K562 (cell line): ENCODE measurements at regions not wholly inside any gene's neighbourhood (a gene's known extent, or its start where the extent isn't known, plus 50 kb on each side); places are given as distances from the start of the nearest gene placed in this dataset.

Experiments used
- ATAC-seq: fragments of 200-7000 bp; cut with Tn5 transposase; 3 replicates; pipeline ENCODE4 v1.9.1; 2020; ENCODE audit warnings: moderate library complexity
- BruUV-seq: library from RNA; stranded (reverse); fragments of 400-500 nt; replicated peaks from 2 replicates; lab custom pipeline; 2021; lab: Mats Ljungman, UMichigan
- CTCF ChIA-PET: fragments of 300-600 bp; formaldehyde crosslinking; extraction: SDS; loops from one replicate; lab custom pipeline; 2021; ENCODE audit warnings: low intra/inter-chr PET ratio; lab: Yijun Ruan, JAX
- POLR2A ChIA-PET: fragments of 300-600, 350-650 bp; sonication (Branson Sonifier 250); formaldehyde crosslinking; extraction: SDS; loops from one replicate; lab custom pipeline; 2021; ENCODE audit warnings: antibody characterized with exemption, inconsistent platforms; lab: Yijun Ruan, JAX
- DNase-seq, 4 experiments: peaks; one replicate each; pipeline versions ENCODE4 v3.0.0 to v3.0.0-alpha.2; 2011 to 2018; ENCODE audit warnings: low spot score in 3 of 4, mixed read lengths in 3 of 4; ENCODE audit errors: extremely low read depth in 1 of 4
- FAIRE-seq: peaks from 2 replicates; lab custom pipeline; 2011; peaks lifted over from hg19 to GRCh38; lab: Jason Lieb, UNC
- H2AFZ ChIP-seq: 2 replicates; pipeline ENCODE4 v1.6.0; 2011; ENCODE audit warnings: low read depth, low read length, control low read depth, inconsistent platforms
- H3K27ac ChIP-seq: fragments of 200-600 bp; 3 replicates; pipeline ENCODE4 v1.8.0; 2011; ENCODE audit warnings: low read depth, mild to moderate bottlenecking, control low read depth, inconsistent platforms, low read length, moderate library complexity, mixed read lengths; ENCODE audit errors: extremely low read depth
- H3K27me3 ChIP-seq, 2 experiments: fragments of 300-600 bp in 1 of 2; 2 replicates in 1 of 2; 3 replicates in 1 of 2; pipeline versions ENCODE4 v1.6.0 to v1.8.0; 2011; ENCODE audit warnings: inconsistent platforms in 2 of 2, low read length in 2 of 2, mild to moderate bottlenecking in 1 of 2, mixed read lengths in 1 of 2, moderate library complexity in 1 of 2; ENCODE audit not compliant: control insufficient read depth in 2 of 2, insufficient read depth in 2 of 2
- H3K36me3 ChIP-seq: fragments of 300-600 bp; 3 replicates; pipeline ENCODE4 v1.8.0; 2011; ENCODE audit warnings: mild to moderate bottlenecking, low read length, inconsistent platforms; ENCODE audit not compliant: control insufficient read depth, insufficient read depth
- H3K4me1 ChIP-seq, 2 experiments: fragments of 200-600 bp in 1 of 2; replicated peaks in 1 of 2; 2 replicates in 1 of 2; 3 replicates in 1 of 2; pipeline versions ENCODE4 v1.5.1 to v1.8.0; 2011; ENCODE audit warnings: inconsistent platforms in 2 of 2, low read length in 2 of 2, mild to moderate bottlenecking in 1 of 2, mixed read lengths in 1 of 2, moderate library complexity in 1 of 2; ENCODE audit not compliant: control insufficient read depth in 2 of 2, insufficient read depth in 2 of 2
- H3K4me2 ChIP-seq: 2 replicates; pipeline ENCODE4 v1.6.1; 2011; ENCODE audit warnings: low read length, control low read depth, inconsistent platforms, mixed read lengths; ENCODE audit not compliant: insufficient read depth
- H3K4me3 ChIP-seq: fragments of 200-600 bp; sonication (generic), shearing (Covaris generic); 2 replicates; pipeline ENCODE4 v1.5.1; 2016; ENCODE audit warnings: control low read depth, inconsistent platforms
- H3K79me2 ChIP-seq: fragments of 200-600 bp; 3 replicates; pipeline ENCODE4 v1.8.0; 2011; ENCODE audit warnings: low read length, inconsistent platforms; ENCODE audit not compliant: control insufficient read depth, insufficient read depth
- H3K9ac ChIP-seq, 2 experiments: 2 replicates each; pipeline versions ENCODE4 v1.6.0 to v1.6.1; 2011; ENCODE audit warnings: low read depth in 2 of 2, low read length in 2 of 2, control low read depth in 1 of 2, inconsistent platforms in 1 of 2, mild to moderate bottlenecking in 1 of 2, mixed read lengths in 1 of 2; ENCODE audit not compliant: insufficient read depth in 1 of 2
- H3K9me1 ChIP-seq: one replicate; pipeline ENCODE4 v1.6.0; 2011; ENCODE audit warnings: inconsistent platforms, mild to moderate bottlenecking, low read length, moderate library complexity; ENCODE audit not compliant: control insufficient read depth, insufficient read depth
- H3K9me3 ChIP-seq: replicated peaks from 2 replicates; pipeline ENCODE4 v1.5.1; 2011; ENCODE audit warnings: low read depth, low read length, inconsistent platforms; ENCODE audit not compliant: control insufficient read depth, insufficient read depth
- H4K20me1 ChIP-seq: replicated peaks from 2 replicates; pipeline ENCODE4 v1.6.1; 2011; ENCODE audit warnings: low read length, inconsistent platforms, mixed read lengths; ENCODE audit not compliant: control insufficient read depth, insufficient read depth
- BCL6 ChIP-seq: fragments of 250-450 bp; sonication (Bioruptor Pico); IDR thresholded peaks from 2 replicates; pipeline ENCODE4 v1.4.0; 2020
- CCAR2 ChIP-seq: fragments of 200-400 bp; formaldehyde crosslinking; IDR thresholded peaks from 2 replicates; pipeline ENCODE4 v1.6.1; 2017; ENCODE audit warnings: mild to moderate bottlenecking, low read depth, low read length
- FOXA1 ChIP-seq: fragments of 450-650 bp; IDR thresholded peaks from 2 replicates; pipeline ENCODE4 v1.6.1; 2016; ENCODE audit warnings: mild to moderate bottlenecking, borderline replicate concordance
- FOXP1 ChIP-seq: sonication (generic); formaldehyde crosslinking; IDR thresholded peaks from 2 replicates; pipeline ENCODE4 v1.8.0; 2022; ENCODE audit warnings: mild to moderate bottlenecking, missing genetic modification reagents
- HIVEP1 ChIP-seq: fragments of 250-450 bp; sonication (Bioruptor Pico); IDR thresholded peaks from 2 replicates; pipeline ENCODE4 v1.4.0; 2020; ENCODE audit warnings: mild to moderate bottlenecking
- RAD21 ChIP-seq, 2 experiments: fragments of 250-450 bp in 1 of 2; fragments of 450-650 bp in 1 of 2; sonication (Bioruptor Pico) in 1 of 2; formaldehyde crosslinking in 1 of 2; IDR thresholded peaks in 1 of 2; conservative IDR thresholded peaks in 1 of 2; 2 replicates each; pipeline versions ENCODE4 v1.4.0 to v1.8.0; 2020 to 2022; ENCODE audit warnings: mild to moderate bottlenecking in 2 of 2, moderate library complexity in 1 of 2
- RFX7 ChIP-seq: fragments of 250-450 bp; sonication (Bioruptor Pico); IDR thresholded peaks from 2 replicates; pipeline ENCODE4 v1.5.1; 2021; ENCODE audit warnings: mild to moderate bottlenecking
- SMAD2 ChIP-seq: fragments of 150-350 bp; IDR thresholded peaks from 2 replicates; pipeline ENCODE4 v1.6.1; 2014; ENCODE audit warnings: low read depth, mild to moderate bottlenecking, low read length
- SREBF2 ChIP-seq: sonication (generic); formaldehyde crosslinking; IDR thresholded peaks from 2 replicates; pipeline ENCODE4 v1.4.0; 2020; ENCODE audit warnings: mild to moderate bottlenecking, missing genetic modification reagents
- SRF ChIP-seq, 2 experiments: fragments of 250-450, 450-650 bp in 1 of 2; sonication (Bioruptor Pico) in 1 of 2; sonication (generic) in 1 of 2; formaldehyde crosslinking; IDR thresholded peaks; 2 replicates each; pipeline versions ENCODE4 v1.5.0 to v1.5.1; 2020 to 2022; ENCODE audit warnings: mild to moderate bottlenecking in 1 of 2, missing genetic modification reagents in 1 of 2
- THAP12 ChIP-seq: fragments of 250-450 bp; sonication (Bioruptor Pico); IDR thresholded peaks from 2 replicates; pipeline ENCODE4 v1.9.0; 2021; ENCODE audit warnings: mild to moderate bottlenecking, inconsistent platforms
- U2AF2 ChIP-seq: fragments of 200-400 bp; formaldehyde crosslinking; optimal IDR thresholded peaks from 2 replicates; pipeline ENCODE3; 2017; ENCODE audit warnings: low read depth, mild to moderate bottlenecking, low read length
- ZFP1 ChIP-seq: fragments of 450-650 bp; formaldehyde crosslinking; IDR thresholded peaks from 2 replicates; pipeline ENCODE4 v1.4.0; 2020; ENCODE audit warnings: mild to moderate bottlenecking, mixed read lengths
- ZKSCAN1 ChIP-seq: fragments of 150-350 bp; IDR thresholded peaks from 2 replicates; pipeline ENCODE4 v1.6.1; 2016; ENCODE audit warnings: low read depth, low read length
- ZNF217 ChIP-seq: sonication (generic); formaldehyde crosslinking; IDR thresholded peaks from 2 replicates; pipeline ENCODE4 v1.8.0; 2022; ENCODE audit warnings: mild to moderate bottlenecking, missing genetic modification reagents
- ZNF24 ChIP-seq: fragments of 450-650 bp; IDR thresholded peaks from 2 replicates; pipeline ENCODE4 v1.6.1; 2016
- ZNF274 ChIP-seq: IDR thresholded peaks from 2 replicates; pipeline ENCODE4 v1.6.1; 2011; ENCODE audit warnings: low read depth, mild to moderate bottlenecking, low read length, moderate library complexity, borderline replicate concordance
- ZNF57 ChIP-seq: fragments of 450-650 bp; formaldehyde crosslinking; IDR thresholded peaks from 2 replicates; pipeline ENCODE4 v1.4.0; 2020; ENCODE audit warnings: mild to moderate bottlenecking, moderate library complexity
- ZNF764 ChIP-seq: fragments of 250-450 bp; sonication (Bioruptor Pico); IDR thresholded peaks from 2 replicates; pipeline ENCODE4 v1.4.0; 2020; ENCODE audit warnings: low read depth, mild to moderate bottlenecking, moderate library complexity
- ZNF778 ChIP-seq: fragments of 450-650 bp; formaldehyde crosslinking; IDR thresholded peaks from 2 replicates; pipeline ENCODE4 v1.4.0; 2020; ENCODE audit warnings: mild to moderate bottlenecking, moderate library complexity
- WGBS: fragments of 100-300 bp; shearing (Covaris generic); methylation state at CpG from one replicate; pipeline ENCODE4 v1.1.6; 2016; ENCODE audit warnings: low coverage, mixed read lengths; ENCODE audit not compliant: insufficient coverage; ENCODE audit errors: missing lambda C conversion rate; 5-methylcytosine and 5-hydroxymethylcytosine counted together
- in situ Hi-C: fragments of 300-500 bp; cut with MboI; formaldehyde crosslinking; loops from 4 replicates; pipeline ENCODE4 v1.15.0; 2018; ENCODE audit warnings: inconsistent platforms, mixed read lengths
- intact Hi-C: fragments of 100-400 bp; cut with micrococcal nuclease; formaldehyde crosslinking; loops from 2 replicates; pipeline ENCODE4 v1.14.2; 2022

- TF ChIP-seq SRF (CRISPR knock-in tag; IDR thresholded peaks at IDR 0.05) (no peak), ZFP1 (no peak)
Observed at GRCh38 chr3:17823816-17824215, 81.4 kb upstream of the TBC1D5 start (continued).

GRCh38 chr3:17823036-17823435 is 80.6 kb upstream of the TBC1D5 start:
- ATAC-seq (no peak), DNase-seq (no peak), FAIRE-seq (no peak)
- ChIA-PET CTCF (no interaction called here), POLR2A (no interaction called here)
- intact Hi-C loops (no loop called here), in situ Hi-C loops (no loop called here)
- Histone ChIP-seq H3K9ac (no peak overlapping the region), H3K4me1 (no peaks in the 10 kb centered on the region), H3K4me2 (no peak overlapping the region), H3K79me2 (no peaks in the 10 kb centered on the region), H3K9me1 (no peaks in the 10 kb centered on the region), H3K27me3 (peaks cover 0 to 8% of the 10 kb centered on the region in 2 experiments; a peak in 1 of 5 replicates), H3K9me3 (peaks cover 3% of the 10 kb centered on the region; the same call in 1 of the 2 replicates), H3K27ac (no peak overlapping the region), H2AFZ (no peak overlapping the region), H3K36me3 (no peaks in the 10 kb centered on the region), H4K20me1 (no peaks in the 10 kb centered on the region), H3K4me3 (no peak overlapping the region)
- WGBS, result 10% methylated on average over 4 of the region's 4 CpGs
- TF ChIP-seq ZNF217 (CRISPR knock-in tag), result no peak
- no peak for TF ChIP-seq ZNF778 (CRISPR knock-in tag)
- TF ChIP-seq THAP12 (CRISPR knock-in tag), result no peak
- TF ChIP-seq ZNF57 (CRISPR knock-in tag), result no peak
- TF ChIP-seq HIVEP1 (CRISPR knock-in tag), result no peak
- TF ChIP-seq BCL6 (CRISPR knock-in tag), result no peak
- TF ChIP-seq U2AF2, result no peak
- TF ChIP-seq ZNF24, result no peak
- TF ChIP-seq SREBF2 (CRISPR knock-in tag), result no peak
- no peak for TF ChIP-seq RFX7 (CRISPR knock-in tag)
- TF ChIP-seq FOXP1 (CRISPR knock-in tag), result no peak
- no peak for TF ChIP-seq RAD21 (CRISPR knock-in tag; conservative IDR thresholded peaks at IDR 0.05 in 1 of 2, IDR thresholded peaks at IDR 0.05 in 1 of 2)
- TF ChIP-seq SMAD2, result no peak
- TF ChIP-seq CCAR2, result no peak
- TF ChIP-seq ZNF764 (CRISPR knock-in tag), result no peak
- TF ChIP-seq ZKSCAN1, result no peak
- TF ChIP-seq ZNF274, result no peak
- TF ChIP-seq FOXA1, result no peak
- BruUV-seq, result no TSS peak
